BE2C (cell line): ENCODE measurements at regions not wholly inside any gene's neighbourhood (a gene's known extent, or its start where the extent isn't known, plus 50 kb on each side); places are given as distances from the start of the nearest gene placed in this dataset.

Experiments used
- DNase-seq: peaks from one replicate; pipeline ENCODE4 v3.0.0-alpha.2; 2020
- H3K27me3 ChIP-seq: fragments of 250-450 bp; sonication (Bioruptor Pico); 2 replicates; pipeline ENCODE4 v1.5.1; 2020; ENCODE audit warnings: mild to moderate bottlenecking
- H3K36me3 ChIP-seq: fragments of 250-450 bp; sonication (Bioruptor Pico); 2 replicates; pipeline ENCODE4 v1.5.1; 2020; ENCODE audit warnings: mild to moderate bottlenecking
- H3K4me1 ChIP-seq: fragments of 250-450 bp; sonication (Bioruptor Pico); 2 replicates; pipeline ENCODE4 v1.5.1; 2020
- H3K4me3 ChIP-seq: 2 replicates; pipeline ENCODE4 v1.5.1; 2011; ENCODE audit warnings: low read depth, low read length
- H3K9me3 ChIP-seq: fragments of 250-450 bp; sonication (Bioruptor Pico); 2 replicates; pipeline ENCODE4 v1.5.1; 2020
- CTCF ChIP-seq: IDR thresholded peaks from 2 replicates; pipeline ENCODE4 v1.5.1; 2012; ENCODE audit warnings: mild to moderate bottlenecking, low read depth, low read length

DNA sequence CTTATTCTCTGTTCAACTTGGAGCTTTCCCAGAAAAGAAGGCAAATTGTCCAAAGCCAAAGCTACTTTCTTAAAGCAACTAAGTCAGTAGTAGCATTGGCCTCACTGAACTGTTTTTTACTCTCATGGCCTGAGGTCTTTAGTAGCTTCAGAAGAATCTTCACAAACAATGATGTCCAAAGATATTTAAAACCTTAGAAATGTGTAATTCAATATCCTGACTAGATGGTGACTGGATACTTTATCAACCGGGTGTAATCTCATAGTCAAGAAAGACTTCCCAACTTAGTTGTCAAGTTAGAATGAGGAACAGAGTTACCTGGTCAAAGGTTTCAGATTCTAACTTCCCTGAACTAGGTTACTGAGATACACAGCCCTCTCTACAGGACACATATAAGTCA, 226.3 kb upstream of the ARHGEF26 start:
- H3K9me3 ChIP-seq = no peaks in the 10 kb centered on the region
- H3K4me1 ChIP-seq = no peaks in the 10 kb centered on the region
- DNase-seq = no peak
- H3K36me3 ChIP-seq = no peaks in the 10 kb centered on the region
- H3K27me3 ChIP-seq = no peaks in the 10 kb centered on the region
- no peak overlapping the region for H3K4me3 ChIP-seq
- no peak for TF ChIP-seq CTCF

DNA sequence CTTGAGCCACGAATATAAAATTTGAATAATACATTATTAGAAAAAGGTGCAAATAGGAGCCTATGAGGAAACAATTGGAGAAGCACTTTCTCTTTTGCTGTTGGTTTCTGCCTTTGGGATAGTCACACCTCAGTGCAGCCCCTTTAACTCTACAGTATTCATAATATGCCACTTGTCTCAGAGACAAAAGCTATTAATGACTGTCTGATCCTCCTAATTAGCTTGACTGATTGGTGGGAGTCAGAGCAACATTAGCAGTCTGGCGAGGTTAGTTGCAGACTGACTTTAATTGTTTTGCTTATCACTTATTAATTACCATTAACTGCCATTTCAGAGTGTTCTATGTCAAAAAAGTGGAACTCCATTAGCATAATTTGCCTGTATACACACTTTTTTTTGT, 225.0 kb upstream of the ARHGEF26 start:
- Histone ChIP-seq H3K9me3 (no peaks in the 10 kb centered on the region), H3K36me3 (no peaks in the 10 kb centered on the region), H3K4me1 (no peaks in the 10 kb centered on the region), H3K27me3 (no peaks in the 10 kb centered on the region), H3K4me3 (no peak overlapping the region)
- DNase-seq = no peak
- no peak for TF ChIP-seq CTCF

GRCh38 chr3:153897025-153897723, 224.0 kb upstream of the ARHGEF26 start:
- Histone ChIP-seq H3K9me3 (no peaks in the 10 kb centered on the region), H3K4me1 (no peaks in the 10 kb centered on the region), H3K4me3 (no peak overlapping the region), H3K27me3 (no peaks in the 10 kb centered on the region), H3K36me3 (no peaks in the 10 kb centered on the region)
- no peak for DNase-seq
- no peak for TF ChIP-seq CTCF

DNA sequence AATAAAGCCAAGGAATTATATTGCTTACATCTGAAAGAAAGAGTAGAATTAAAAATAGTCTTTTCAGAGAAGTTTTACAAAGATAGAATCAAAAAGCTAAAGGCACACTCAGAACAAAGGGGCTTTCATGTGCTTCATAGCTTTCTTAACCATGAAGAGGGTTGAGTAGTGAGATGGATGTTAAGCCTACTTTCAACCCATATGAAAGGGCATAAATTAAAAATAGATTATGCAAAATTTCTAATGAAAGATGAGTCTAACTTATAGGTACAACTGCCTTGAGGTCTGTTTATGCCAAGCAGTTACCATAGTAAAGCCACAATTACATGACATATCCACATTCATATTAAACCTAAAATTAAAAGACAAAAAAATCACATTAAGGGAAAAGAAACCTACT, 223.3 kb upstream of the ARHGEF26 start:
- TF ChIP-seq CTCF = no peak
- H3K27me3 ChIP-seq = no peaks in the 10 kb centered on the region
- no peak overlapping the region for H3K4me3 ChIP-seq
- no peaks in the 10 kb centered on the region for H3K36me3 ChIP-seq
- H3K9me3 ChIP-seq = no peaks in the 10 kb centered on the region
- H3K4me1 ChIP-seq = no peaks in the 10 kb centered on the region
- DNase-seq = no peak

DNA sequence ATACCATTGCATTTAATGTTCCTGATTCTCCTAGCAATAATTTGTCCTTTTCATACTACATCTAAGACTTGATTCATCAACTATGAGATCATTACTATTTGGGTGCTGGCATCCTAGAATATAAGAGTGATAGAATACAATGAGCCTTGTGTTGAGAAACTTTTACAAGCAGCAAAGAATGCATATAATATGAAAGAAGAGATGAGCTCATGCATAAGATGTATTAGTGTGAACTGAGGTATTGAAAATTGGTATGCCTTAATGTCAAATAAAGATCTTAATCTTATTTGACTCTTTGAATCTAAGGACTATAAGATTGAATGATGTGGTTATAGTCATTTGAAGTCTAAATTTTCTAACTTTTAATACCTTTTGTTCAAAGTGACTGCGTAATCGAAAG, 220.0 kb upstream of the ARHGEF26 start:
- Histone ChIP-seq H3K27me3 (no peaks in the 10 kb centered on the region), H3K4me3 (no peak overlapping the region), H3K36me3 (no peaks in the 10 kb centered on the region), H3K9me3 (no peaks in the 10 kb centered on the region), H3K4me1 (no peaks in the 10 kb centered on the region)
- DNase-seq = no peak
- TF ChIP-seq CTCF = no peak

GRCh38 chr3:153901991-153902390, 219.2 kb upstream of the ARHGEF26 start:
- Histone ChIP-seq H3K9me3 (no peaks in the 10 kb centered on the region), H3K4me3 (no peak overlapping the region), H3K4me1 (no peaks in the 10 kb centered on the region), H3K27me3 (no peaks in the 10 kb centered on the region), H3K36me3 (no peaks in the 10 kb centered on the region)
- TF ChIP-seq CTCF = no peak
- no peak for DNase-seq
